ENCODE measurements at regions not wholly inside any gene's neighbourhood (a gene's known extent, or its start where the extent isn't known, plus 50 kb on each side); places are given as distances from the start of the nearest gene placed in this dataset.

GRCh38 chr18:28469946-28470345 is 293.0 kb upstream of the CDH2 start:
- H3K27me3 Mint-ChIP-seq = no peaks in the 10 kb centered on the region
- TF ChIP-seq, protein P1, sequence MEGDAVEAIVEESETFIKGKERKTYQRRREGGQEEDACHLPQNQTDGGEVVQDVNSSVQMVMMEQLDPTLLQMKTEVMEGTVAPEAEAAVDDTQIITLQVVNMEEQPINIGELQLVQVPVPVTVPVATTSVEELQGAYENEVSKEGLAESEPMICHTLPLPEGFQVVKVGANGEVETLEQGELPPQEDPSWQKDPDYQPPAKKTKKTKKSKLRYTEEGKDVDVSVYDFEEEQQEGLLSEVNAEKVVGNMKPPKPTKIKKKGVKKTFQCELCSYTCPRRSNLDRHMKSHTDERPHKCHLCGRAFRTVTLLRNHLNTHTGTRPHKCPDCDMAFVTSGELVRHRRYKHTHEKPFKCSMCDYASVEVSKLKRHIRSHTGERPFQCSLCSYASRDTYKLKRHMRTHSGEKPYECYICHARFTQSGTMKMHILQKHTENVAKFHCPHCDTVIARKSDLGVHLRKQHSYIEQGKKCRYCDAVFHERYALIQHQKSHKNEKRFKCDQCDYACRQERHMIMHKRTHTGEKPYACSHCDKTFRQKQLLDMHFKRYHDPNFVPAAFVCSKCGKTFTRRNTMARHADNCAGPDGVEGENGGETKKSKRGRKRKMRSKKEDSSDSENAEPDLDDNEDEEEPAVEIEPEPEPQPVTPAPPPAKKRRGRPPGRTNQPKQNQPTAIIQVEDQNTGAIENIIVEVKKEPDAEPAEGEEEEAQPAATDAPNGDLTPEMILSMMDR (IDR thresholded peaks at IDR 0.05) = no peak
- intact Hi-C loops (cut with micrococcal nuclease) = no loop called here
- ATAC-seq (ENCODE audit: low read depth) = no peak
- no peaks in the 10 kb centered on the region for H3K4me1 Mint-ChIP-seq
- no peak overlapping the region for H3K27ac Mint-ChIP-seq
- peaks cover 10% of the 10 kb centered on the region for H3K9me3 Mint-ChIP-seq
- ChIA-PET POLR2A (no interaction called here), CTCF (no interaction called here)
- H3K4me3 Mint-ChIP-seq = no peak overlapping the region
- H3K36me3 Mint-ChIP-seq (ENCODE audit: low read depth) = no peaks in the 10 kb centered on the region
- no peak for DNase-seq

DNA sequence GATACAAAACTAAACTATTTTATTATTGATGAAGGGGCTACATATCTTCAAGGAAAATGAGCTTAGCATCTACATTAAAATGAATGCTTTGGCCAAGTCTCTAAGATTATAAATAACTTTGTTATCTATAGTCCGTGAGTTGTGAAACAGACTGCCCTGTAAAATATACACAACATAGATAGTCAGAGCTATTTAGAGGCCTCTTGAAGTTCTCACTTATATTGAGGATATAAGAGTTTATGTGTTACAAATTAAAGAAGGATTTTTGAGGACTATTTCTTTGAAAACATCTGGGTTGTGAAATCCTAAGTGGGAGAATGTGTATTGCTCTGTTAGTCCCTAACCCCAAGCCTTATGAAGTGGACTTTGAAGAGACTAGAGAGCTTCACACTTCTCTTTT is 292.0 kb upstream of the CDH2 start:
- no peak for ATAC-seq (ENCODE audit: low read depth)
- Mint-ChIP-seq H3K27me3 (no peaks in the 10 kb centered on the region), H3K4me1 (no peaks in the 10 kb centered on the region), H3K36me3 (ENCODE audit: low read depth) (no peaks in the 10 kb centered on the region), H3K9me3 (peaks cover 10% of the 10 kb centered on the region), H3K27ac (no peak overlapping the region), H3K4me3 (no peak overlapping the region)
- ChIA-PET POLR2A (no interaction called here), CTCF (no interaction called here)
- no peak for DNase-seq
- intact Hi-C loops (cut with micrococcal nuclease) = no loop called here
- TF ChIP-seq, protein P1 (IDR thresholded peaks at IDR 0.05) = no peak

DNA sequence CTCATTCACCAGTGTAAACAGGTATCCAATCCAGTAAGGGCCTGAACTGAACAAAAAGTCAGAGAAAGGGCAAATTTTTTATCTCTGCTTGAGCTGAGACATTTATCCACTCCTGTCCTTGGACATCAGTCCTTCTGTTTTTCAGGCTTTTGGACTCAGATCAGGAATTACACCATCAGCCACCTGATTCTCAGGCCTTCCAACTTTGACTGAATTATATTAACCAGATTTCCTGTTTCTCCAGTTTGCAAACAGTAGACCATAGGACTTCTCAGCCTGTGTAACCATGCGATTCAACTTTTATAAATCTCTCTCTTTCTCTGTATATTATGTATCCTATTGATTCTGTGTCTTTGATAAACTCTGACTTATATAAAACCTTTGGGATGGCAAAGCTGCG is 289.3 kb upstream of the CDH2 start:
- intact Hi-C loops (cut with micrococcal nuclease) = no loop called here

DNA sequence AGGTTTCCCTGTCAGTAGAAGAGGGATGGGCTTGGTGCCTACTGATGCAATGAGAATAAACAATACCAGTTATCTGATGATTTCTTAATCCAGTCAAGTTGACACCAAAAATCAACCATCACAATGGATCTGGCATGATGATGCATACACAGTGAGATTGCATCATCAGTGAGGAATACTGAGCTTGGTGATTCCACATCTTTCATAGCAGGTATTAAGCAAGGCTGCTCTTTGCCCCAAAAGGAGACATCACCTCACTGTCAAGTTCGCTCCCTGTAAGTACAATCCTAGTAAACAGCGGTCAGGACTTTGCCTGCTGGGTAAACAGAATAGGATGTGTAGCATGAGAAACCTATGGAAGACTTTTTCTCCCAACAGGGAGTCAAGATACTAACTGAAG is 282.7 kb upstream of the CDH2 start:
- Mint-ChIP-seq H3K4me3 (no peak overlapping the region), H3K36me3 (ENCODE audit: low read depth) (no peaks in the 10 kb centered on the region), H3K27ac (no peak overlapping the region), H3K4me1 (no peaks in the 10 kb centered on the region), H3K9me3 (peaks cover 4% of the 10 kb centered on the region), H3K27me3 (no peaks in the 10 kb centered on the region)
- POLR2A ChIA-PET = no interaction called here
- DNase-seq = no peak
- CTCF ChIA-PET = no interaction called here
- ATAC-seq (ENCODE audit: low read depth) = no peak
- TF ChIP-seq, protein P1 (IDR thresholded peaks at IDR 0.05) = no peak
- intact Hi-C loops (cut with micrococcal nuclease) = no loop called here

More for the DNA sequence above, 289.3 kb upstream of the CDH2 start:
- TF ChIP-seq, protein P1 (IDR thresholded peaks at IDR 0.05) = no peak
- DNase-seq (no peak), ATAC-seq (ENCODE audit: low read depth) (no peak)
- no peak overlapping the region for H3K27ac Mint-ChIP-seq
- no peaks in the 10 kb centered on the region for H3K4me1 Mint-ChIP-seq
- peaks cover 11% of the 10 kb centered on the region for H3K9me3 Mint-ChIP-seq
- H3K36me3 Mint-ChIP-seq (ENCODE audit: low read depth) = no peaks in the 10 kb centered on the region
- ChIA-PET POLR2A (no interaction called here), CTCF (no interaction called here)
- H3K27me3 Mint-ChIP-seq = no peaks in the 10 kb centered on the region
- no peak overlapping the region for H3K4me3 Mint-ChIP-seq

DNA sequence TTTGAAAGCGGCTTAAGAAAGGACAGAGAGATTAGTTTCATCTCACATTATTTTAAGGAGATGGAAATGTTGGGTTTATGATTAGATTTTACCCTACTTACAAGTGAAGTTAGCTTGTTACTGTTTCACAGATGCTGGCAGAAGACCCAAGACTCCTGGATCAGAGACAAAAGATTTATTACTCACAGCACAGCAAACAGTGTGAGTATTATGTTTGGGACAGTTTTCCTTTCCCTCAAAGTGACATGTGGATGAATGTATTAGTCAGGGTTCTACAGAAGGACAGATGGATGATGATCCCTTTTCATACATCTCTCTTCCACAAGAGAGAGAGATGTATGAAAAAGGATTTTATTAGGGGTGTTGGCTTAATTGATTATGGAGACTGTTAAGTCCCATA is 281.8 kb upstream of the CDH2 start:
- DNase-seq (no peak), ATAC-seq (ENCODE audit: low read depth) (no peak)
- intact Hi-C loops (cut with micrococcal nuclease) = no loop called here
- TF ChIP-seq, protein P1 (IDR thresholded peaks at IDR 0.05) = no peak
- H3K27me3 Mint-ChIP-seq = no peaks in the 10 kb centered on the region
- no peak overlapping the region for H3K4me3 Mint-ChIP-seq
- ChIA-PET POLR2A (no interaction called here), CTCF (no interaction called here)
- H3K36me3 Mint-ChIP-seq (ENCODE audit: low read depth) = no peaks in the 10 kb centered on the region
- no peaks in the 10 kb centered on the region for H3K4me1 Mint-ChIP-seq
- no peak overlapping the region for H3K27ac Mint-ChIP-seq
- peaks cover 5% of the 10 kb centered on the region for H3K9me3 Mint-ChIP-seq
